GM23338 (cell line): ENCODE measurements at regions not wholly inside any gene's neighbourhood (a gene's known extent, or its start where the extent isn't known, plus 50 kb on each side); places are given as distances from the start of the nearest gene placed in this dataset.

Source experiments
- ATAC-seq: fragments of 200-7000 bp; cut with Tn5 transposase; 3 replicates; pipeline ENCODE4 v1.9.1; 2020
- DNase-seq: peaks from one replicate; pipeline ENCODE4 v3.0.0-alpha.2; 2015; ENCODE audit warnings: low spot score
- H2AFZ ChIP-seq: fragments of 200-600 bp; sonication (generic); 2 replicates; pipeline ENCODE4 v1.8.0; 2016; ENCODE audit warnings: antibody characterized with exemption, mild to moderate bottlenecking, moderate library complexity
- H3F3A ChIP-seq: fragments of 200-600 bp; sonication (generic); replicated peaks from 2 replicates; pipeline ENCODE4 v1.8.0; 2017; ENCODE audit warnings: antibody characterized with exemption, mixed run types, low read depth
- H3K27ac ChIP-seq: fragments of 200-600 bp; sonication (generic); 2 replicates; pipeline ENCODE4 v1.6.1; 2016; ENCODE audit warnings: low read depth
- H3K27me3 ChIP-seq: fragments of 200-600 bp; sonication (generic); 2 replicates; pipeline ENCODE4 v1.8.0; 2016; ENCODE audit warnings: mild to moderate bottlenecking, mixed run types, moderate library complexity; ENCODE audit not compliant: insufficient read depth
- H3K36me3 ChIP-seq: fragments of 200-600 bp; sonication (generic); 2 replicates; pipeline ENCODE4 v1.8.0; 2016; ENCODE audit warnings: mild to moderate bottlenecking; ENCODE audit not compliant: insufficient read depth
- H3K4me1 ChIP-seq: fragments of 200-600 bp; sonication (generic); 2 replicates; pipeline ENCODE4 v1.8.0; 2016; ENCODE audit warnings: mild to moderate bottlenecking, moderate library complexity; ENCODE audit not compliant: insufficient read depth
- H3K4me2 ChIP-seq: fragments of 200-600 bp; sonication (generic); 2 replicates; pipeline ENCODE4 v1.7.1; 2017; ENCODE audit warnings: mixed run types
- H3K4me3 ChIP-seq: fragments of 200-600 bp; sonication (generic); 2 replicates; pipeline ENCODE4 v1.6.1; 2016; ENCODE audit warnings: mixed run types
- H3K79me2 ChIP-seq: fragments of 200-600 bp; sonication (generic); replicated peaks from 2 replicates; pipeline ENCODE4 v1.8.0; 2017; ENCODE audit warnings: mild to moderate bottlenecking; ENCODE audit not compliant: insufficient read depth
- H3K9me2 ChIP-seq: fragments of 200-600 bp; sonication (generic); 2 replicates; pipeline ENCODE4 v1.8.0; 2017; ENCODE audit not compliant: insufficient read depth
- H4K20me1 ChIP-seq: fragments of 200-600 bp; sonication (generic); replicated peaks from 2 replicates; pipeline ENCODE4 v1.8.0; 2017; ENCODE audit warnings: mild to moderate bottlenecking; ENCODE audit not compliant: insufficient read depth
- H3K27ac Mint-ChIP-seq: 2 replicates; pipeline ENCODE4 v1.8.0; 2020; ENCODE audit warnings: inconsistent platforms, mild to moderate bottlenecking, moderate library complexity, mixed read lengths
- H3K27me3 Mint-ChIP-seq: 3 replicates; pipeline ENCODE4 v1.8.0; 2022; ENCODE audit warnings: low read depth, mild to moderate bottlenecking, moderate library complexity, mixed read lengths, inconsistent platforms; ENCODE audit not compliant: insufficient read depth, poor library complexity
- H3K36me3 Mint-ChIP-seq: 3 replicates; pipeline ENCODE4 v1.8.0; 2021; ENCODE audit warnings: low read depth, mild to moderate bottlenecking, inconsistent platforms, moderate library complexity, mixed read lengths
- H3K4me1 Mint-ChIP-seq: 3 replicates; pipeline ENCODE4 v1.8.0; 2020; ENCODE audit warnings: mild to moderate bottlenecking, inconsistent platforms, mixed read lengths
- H3K4me3 Mint-ChIP-seq: 3 replicates; pipeline ENCODE4 v1.8.0; 2021; ENCODE audit warnings: moderate library complexity, mild to moderate bottlenecking, inconsistent platforms, mixed read lengths
- H3K9me3 Mint-ChIP-seq: 3 replicates; pipeline ENCODE4 v1.8.0; 2020; ENCODE audit warnings: moderate library complexity, mild to moderate bottlenecking, inconsistent platforms, mixed read lengths
- CREB1 ChIP-seq: fragments of 250-450 bp; sonication (Bioruptor Pico); IDR thresholded peaks from 2 replicates; pipeline ENCODE4 v1.5.0; 2020; ENCODE audit warnings: low read depth, mild to moderate bottlenecking, moderate library complexity
- EZH2 ChIP-seq: fragments of 200-600 bp; sonication (generic); IDR thresholded peaks from one replicate; pipeline ENCODE4 v1.8.0; 2017; ENCODE audit warnings: antibody characterized with exemption, mild to moderate bottlenecking, low read depth; ENCODE audit not compliant: unreplicated experiment
- EZH2phosphoT487 ChIP-seq: fragments of 200-600 bp; sonication (generic); IDR thresholded peaks from one replicate; pipeline ENCODE4 v1.8.1; 2018; ENCODE audit warnings: antibody characterized with exemption; ENCODE audit not compliant: unreplicated experiment
- JUNB ChIP-seq: IDR thresholded peaks from one replicate; pipeline ENCODE4 v1.6.1; 2016; ENCODE audit warnings: antibody characterized with exemption; ENCODE audit not compliant: unreplicated experiment
- NANOG ChIP-seq: IDR thresholded peaks from 2 replicates; pipeline ENCODE4 v1.6.1; 2016; ENCODE audit warnings: antibody characterized with exemption, borderline replicate concordance
- POLR2AphosphoS5 ChIP-seq: IDR thresholded peaks from 2 replicates; pipeline ENCODE4 v1.6.1; 2016; ENCODE audit warnings: antibody characterized with exemption, low read depth
- STAT1 ChIP-seq: IDR thresholded peaks from one replicate; pipeline ENCODE4 v1.6.1; 2016; ENCODE audit warnings: antibody characterized with exemption; ENCODE audit not compliant: unreplicated experiment
- ZNF114 ChIP-seq: fragments of 250-450 bp; sonication (Bioruptor Pico); IDR thresholded peaks from 2 replicates; pipeline ENCODE4 v1.5.0; 2020; ENCODE audit warnings: mild to moderate bottlenecking, moderate library complexity
- ZNF331 ChIP-seq: fragments of 250-450 bp; sonication (Bioruptor Pico); IDR thresholded peaks from 2 replicates; pipeline ENCODE4 v1.5.0; 2020; ENCODE audit warnings: low read depth, mild to moderate bottlenecking, moderate library complexity
- TF ChIP-seq, protein P1 (sequence below): IDR thresholded peaks from 2 replicates; pipeline ENCODE4 v1.6.1; 2016; ENCODE audit warnings: antibody characterized with exemption
- TF ChIP-seq, protein P2 (sequence below): fragments of 250-450 bp; sonication (Bioruptor Pico); IDR thresholded peaks from 2 replicates; pipeline ENCODE4 v1.5.0; 2020; ENCODE audit warnings: mild to moderate bottlenecking, moderate library complexity
- TF ChIP-seq, protein P3 (sequence below): IDR thresholded peaks from one replicate; pipeline ENCODE4 v1.6.1; 2018; ENCODE audit warnings: antibody characterized with exemption; ENCODE audit not compliant: unreplicated experiment
- TF ChIP-seq, protein P4 (sequence below), 2 experiments: fragments of 200-600 bp in 1 of 2; sonication (generic) in 1 of 2; conservative IDR thresholded peaks; 2 replicates each; pipeline versions ENCODE4 v1.5.1 to v1.6.1; 2016 to 2017; ENCODE audit warnings: antibody characterized with exemption in 2 of 2, low read depth in 2 of 2, mild to moderate bottlenecking in 2 of 2, moderate library complexity in 1 of 2

DNA sequence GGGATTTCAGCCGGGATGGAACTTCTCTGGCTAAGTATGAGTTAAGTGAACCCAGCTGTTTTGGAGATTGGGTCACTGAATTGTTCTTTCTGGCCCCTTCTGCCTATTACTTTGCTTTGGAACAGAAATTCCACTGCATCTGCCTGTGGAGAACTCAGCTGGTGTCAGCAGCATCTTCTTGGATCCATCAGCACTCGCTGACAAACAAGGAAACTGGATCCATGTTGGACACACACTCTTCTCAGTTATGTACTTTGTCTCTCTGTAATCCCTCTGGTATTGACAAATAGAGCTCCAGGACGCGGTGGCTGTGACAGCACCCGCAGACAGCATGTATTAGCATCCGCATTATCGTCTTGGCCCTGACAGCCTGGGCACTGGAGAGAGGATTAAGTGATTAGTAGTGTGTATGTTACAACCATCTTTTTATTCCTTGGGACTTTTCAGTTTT, 73.0 kb upstream of the BMPER start:
- Histone ChIP-seq H3K27me3 (no peaks in the 10 kb centered on the region), H3K4me1 (no peaks in the 10 kb centered on the region), H4K20me1 (peaks cover 6% of the 10 kb centered on the region; the same call in 1 of the 2 replicates), H3F3A (no peaks in the 10 kb centered on the region), H3K79me2 (no peaks in the 10 kb centered on the region), H2AFZ (no peak overlapping the region), H3K4me3 (no peak overlapping the region), H3K4me2 (no peak overlapping the region), H3K9me2 (no peaks in the 10 kb centered on the region), H3K36me3 (no peaks in the 10 kb centered on the region), H3K27ac (no peak overlapping the region)
- H3K4me1 Mint-ChIP-seq: no peaks in the 10 kb centered on the region; the same call in 2 of the 3 replicates
- H3K36me3 Mint-ChIP-seq: no peaks in the 10 kb centered on the region
- DNase-seq (no peak), ATAC-seq (no peak)
- H3K27me3 Mint-ChIP-seq: peaks cover 3% of the 10 kb centered on the region
- no peak overlapping the region for H3K4me3 Mint-ChIP-seq
- TF ChIP-seq STAT1 (no peak), EZH2 (no peak), JUNB (no peak), NANOG (no peak), ZNF331 (CRISPR knock-in tag) (no peak), POLR2AphosphoS5 (no peak), CREB1 (CRISPR knock-in tag) (no peak), EZH2phosphoT487 (no peak), ZNF114 (no peak)
- TF ChIP-seq, protein P1, sequence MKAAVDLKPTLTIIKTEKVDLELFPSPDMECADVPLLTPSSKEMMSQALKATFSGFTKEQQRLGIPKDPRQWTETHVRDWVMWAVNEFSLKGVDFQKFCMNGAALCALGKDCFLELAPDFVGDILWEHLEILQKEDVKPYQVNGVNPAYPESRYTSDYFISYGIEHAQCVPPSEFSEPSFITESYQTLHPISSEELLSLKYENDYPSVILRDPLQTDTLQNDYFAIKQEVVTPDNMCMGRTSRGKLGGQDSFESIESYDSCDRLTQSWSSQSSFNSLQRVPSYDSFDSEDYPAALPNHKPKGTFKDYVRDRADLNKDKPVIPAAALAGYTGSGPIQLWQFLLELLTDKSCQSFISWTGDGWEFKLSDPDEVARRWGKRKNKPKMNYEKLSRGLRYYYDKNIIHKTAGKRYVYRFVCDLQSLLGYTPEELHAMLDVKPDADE: no peak
- TF ChIP-seq, protein P2, sequence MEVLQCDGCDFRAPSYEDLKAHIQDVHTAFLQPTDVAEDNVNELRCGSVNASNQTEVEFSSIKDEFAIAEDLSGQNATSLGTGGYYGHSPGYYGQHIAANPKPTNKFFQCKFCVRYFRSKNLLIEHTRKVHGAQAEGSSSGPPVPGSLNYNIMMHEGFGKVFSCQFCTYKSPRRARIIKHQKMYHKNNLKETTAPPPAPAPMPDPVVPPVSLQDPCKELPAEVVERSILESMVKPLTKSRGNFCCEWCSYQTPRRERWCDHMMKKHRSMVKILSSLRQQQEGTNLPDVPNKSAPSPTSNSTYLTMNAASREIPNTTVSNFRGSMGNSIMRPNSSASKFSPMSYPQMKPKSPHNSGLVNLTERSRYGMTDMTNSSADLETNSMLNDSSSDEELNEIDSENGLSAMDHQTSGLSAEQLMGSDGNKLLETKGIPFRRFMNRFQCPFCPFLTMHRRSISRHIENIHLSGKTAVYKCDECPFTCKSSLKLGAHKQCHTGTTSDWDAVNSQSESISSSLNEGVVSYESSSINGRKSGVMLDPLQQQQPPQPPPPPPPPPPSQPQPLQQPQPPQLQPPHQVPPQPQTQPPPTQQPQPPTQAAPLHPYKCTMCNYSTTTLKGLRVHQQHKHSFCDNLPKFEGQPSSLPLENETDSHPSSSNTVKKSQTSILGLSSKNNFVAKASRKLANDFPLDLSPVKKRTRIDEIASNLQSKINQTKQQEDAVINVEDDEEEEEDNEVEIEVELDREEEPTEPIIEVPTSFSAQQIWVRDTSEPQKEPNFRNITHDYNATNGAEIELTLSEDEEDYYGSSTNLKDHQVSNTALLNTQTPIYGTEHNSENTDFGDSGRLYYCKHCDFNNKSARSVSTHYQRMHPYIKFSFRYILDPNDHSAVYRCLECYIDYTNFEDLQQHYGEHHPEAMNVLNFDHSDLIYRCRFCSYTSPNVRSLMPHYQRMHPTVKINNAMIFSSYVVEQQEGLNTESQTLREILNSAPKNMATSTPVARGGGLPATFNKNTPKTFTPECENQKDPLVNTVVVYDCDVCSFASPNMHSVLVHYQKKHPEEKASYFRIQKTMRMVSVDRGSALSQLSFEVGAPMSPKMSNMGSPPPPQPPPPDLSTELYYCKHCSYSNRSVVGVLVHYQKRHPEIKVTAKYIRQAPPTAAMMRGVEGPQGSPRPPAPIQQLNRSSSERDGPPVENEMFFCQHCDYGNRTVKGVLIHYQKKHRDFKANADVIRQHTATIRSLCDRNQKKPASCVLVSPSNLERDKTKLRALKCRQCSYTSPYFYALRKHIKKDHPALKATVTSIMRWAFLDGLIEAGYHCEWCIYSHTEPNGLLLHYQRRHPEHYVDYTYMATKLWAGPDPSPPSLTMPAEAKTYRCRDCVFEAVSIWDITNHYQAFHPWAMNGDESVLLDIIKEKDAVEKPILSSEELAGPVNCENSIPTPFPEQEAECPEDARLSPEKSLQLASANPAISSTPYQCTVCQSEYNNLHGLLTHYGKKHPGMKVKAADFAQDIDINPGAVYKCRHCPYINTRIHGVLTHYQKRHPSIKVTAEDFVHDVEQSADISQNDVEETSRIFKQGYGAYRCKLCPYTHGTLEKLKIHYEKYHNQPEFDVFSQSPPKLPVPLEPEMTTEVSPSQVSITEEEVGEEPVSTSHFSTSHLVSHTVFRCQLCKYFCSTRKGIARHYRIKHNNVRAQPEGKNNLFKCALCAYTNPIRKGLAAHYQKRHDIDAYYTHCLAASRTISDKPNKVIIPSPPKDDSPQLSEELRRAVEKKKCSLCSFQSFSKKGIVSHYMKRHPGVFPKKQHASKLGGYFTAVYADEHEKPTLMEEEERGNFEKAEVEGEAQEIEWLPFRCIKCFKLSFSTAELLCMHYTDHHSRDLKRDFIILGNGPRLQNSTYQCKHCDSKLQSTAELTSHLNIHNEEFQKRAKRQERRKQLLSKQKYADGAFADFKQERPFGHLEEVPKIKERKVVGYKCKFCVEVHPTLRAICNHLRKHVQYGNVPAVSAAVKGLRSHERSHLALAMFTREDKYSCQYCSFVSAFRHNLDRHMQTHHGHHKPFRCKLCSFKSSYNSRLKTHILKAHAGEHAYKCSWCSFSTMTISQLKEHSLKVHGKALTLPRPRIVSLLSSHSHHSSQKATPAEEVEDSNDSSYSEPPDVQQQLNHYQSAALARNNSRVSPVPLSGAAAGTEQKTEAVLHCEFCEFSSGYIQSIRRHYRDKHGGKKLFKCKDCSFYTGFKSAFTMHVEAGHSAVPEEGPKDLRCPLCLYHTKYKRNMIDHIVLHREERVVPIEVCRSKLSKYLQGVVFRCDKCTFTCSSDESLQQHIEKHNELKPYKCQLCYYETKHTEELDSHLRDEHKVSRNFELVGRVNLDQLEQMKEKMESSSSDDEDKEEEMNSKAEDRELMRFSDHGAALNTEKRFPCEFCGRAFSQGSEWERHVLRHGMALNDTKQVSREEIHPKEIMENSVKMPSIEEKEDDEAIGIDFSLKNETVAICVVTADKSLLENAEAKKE (CRISPR knock-in tag): no peak
- TF ChIP-seq, protein P3, sequence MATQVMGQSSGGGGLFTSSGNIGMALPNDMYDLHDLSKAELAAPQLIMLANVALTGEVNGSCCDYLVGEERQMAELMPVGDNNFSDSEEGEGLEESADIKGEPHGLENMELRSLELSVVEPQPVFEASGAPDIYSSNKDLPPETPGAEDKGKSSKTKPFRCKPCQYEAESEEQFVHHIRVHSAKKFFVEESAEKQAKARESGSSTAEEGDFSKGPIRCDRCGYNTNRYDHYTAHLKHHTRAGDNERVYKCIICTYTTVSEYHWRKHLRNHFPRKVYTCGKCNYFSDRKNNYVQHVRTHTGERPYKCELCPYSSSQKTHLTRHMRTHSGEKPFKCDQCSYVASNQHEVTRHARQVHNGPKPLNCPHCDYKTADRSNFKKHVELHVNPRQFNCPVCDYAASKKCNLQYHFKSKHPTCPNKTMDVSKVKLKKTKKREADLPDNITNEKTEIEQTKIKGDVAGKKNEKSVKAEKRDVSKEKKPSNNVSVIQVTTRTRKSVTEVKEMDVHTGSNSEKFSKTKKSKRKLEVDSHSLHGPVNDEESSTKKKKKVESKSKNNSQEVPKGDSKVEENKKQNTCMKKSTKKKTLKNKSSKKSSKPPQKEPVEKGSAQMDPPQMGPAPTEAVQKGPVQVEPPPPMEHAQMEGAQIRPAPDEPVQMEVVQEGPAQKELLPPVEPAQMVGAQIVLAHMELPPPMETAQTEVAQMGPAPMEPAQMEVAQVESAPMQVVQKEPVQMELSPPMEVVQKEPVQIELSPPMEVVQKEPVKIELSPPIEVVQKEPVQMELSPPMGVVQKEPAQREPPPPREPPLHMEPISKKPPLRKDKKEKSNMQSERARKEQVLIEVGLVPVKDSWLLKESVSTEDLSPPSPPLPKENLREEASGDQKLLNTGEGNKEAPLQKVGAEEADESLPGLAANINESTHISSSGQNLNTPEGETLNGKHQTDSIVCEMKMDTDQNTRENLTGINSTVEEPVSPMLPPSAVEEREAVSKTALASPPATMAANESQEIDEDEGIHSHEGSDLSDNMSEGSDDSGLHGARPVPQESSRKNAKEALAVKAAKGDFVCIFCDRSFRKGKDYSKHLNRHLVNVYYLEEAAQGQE: no peak
- TF ChIP-seq, protein P4, sequence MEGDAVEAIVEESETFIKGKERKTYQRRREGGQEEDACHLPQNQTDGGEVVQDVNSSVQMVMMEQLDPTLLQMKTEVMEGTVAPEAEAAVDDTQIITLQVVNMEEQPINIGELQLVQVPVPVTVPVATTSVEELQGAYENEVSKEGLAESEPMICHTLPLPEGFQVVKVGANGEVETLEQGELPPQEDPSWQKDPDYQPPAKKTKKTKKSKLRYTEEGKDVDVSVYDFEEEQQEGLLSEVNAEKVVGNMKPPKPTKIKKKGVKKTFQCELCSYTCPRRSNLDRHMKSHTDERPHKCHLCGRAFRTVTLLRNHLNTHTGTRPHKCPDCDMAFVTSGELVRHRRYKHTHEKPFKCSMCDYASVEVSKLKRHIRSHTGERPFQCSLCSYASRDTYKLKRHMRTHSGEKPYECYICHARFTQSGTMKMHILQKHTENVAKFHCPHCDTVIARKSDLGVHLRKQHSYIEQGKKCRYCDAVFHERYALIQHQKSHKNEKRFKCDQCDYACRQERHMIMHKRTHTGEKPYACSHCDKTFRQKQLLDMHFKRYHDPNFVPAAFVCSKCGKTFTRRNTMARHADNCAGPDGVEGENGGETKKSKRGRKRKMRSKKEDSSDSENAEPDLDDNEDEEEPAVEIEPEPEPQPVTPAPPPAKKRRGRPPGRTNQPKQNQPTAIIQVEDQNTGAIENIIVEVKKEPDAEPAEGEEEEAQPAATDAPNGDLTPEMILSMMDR (conservative IDR thresholded peaks at IDR 0.05; ENCODE audit: low read depth in 2 of 2): no peak
- H3K9me3 Mint-ChIP-seq: peaks cover 6% of the 10 kb centered on the region; the same call in 2 of the 3 replicates
- H3K27ac Mint-ChIP-seq: no peak overlapping the region
